ENCODE measurements at regions not wholly inside any gene's neighbourhood (a gene's known extent, or its start where the extent isn't known, plus 50 kb on each side); places are given as distances from the start of the nearest gene placed in this dataset.
"Not testable (repeated sequence)": the region's sequence is repeated elsewhere in the genome, so short reads cannot be mapped to it uniquely, and the experiment has no call there.

- Histone ChIP-seq H2AFZ (ENCODE audit: low read length) (no peak overlapping the region), H3K9me3 (ENCODE audit: low read length) (no peaks in the 10 kb centered on the region), H3K4me3 (ENCODE audit: low read length) (no peak overlapping the region), H3K27ac (ENCODE audit: low read length) (no peak overlapping the region), H3K4me1 (ENCODE audit: low read length) (no peaks in the 10 kb centered on the region), H3K79me2 (ENCODE audit: low read length) (no peaks in the 10 kb centered on the region), H3K27me3 (ENCODE audit: low read length) (no peaks in the 10 kb centered on the region), H3K36me3 (ENCODE audit: insufficient read depth, low read length) (no peaks in the 10 kb centered on the region), H3K4me2 (ENCODE audit: low read depth, low read length, poor library complexity, severe bottlenecking) (no peak overlapping the region), H4K20me1 (ENCODE audit: insufficient read depth, low read depth, low read length) (no peaks in the 10 kb centered on the region), H3K9ac (ENCODE audit: low read length) (no peak overlapping the region), H3K9me2 (replicated peaks; ENCODE audit: insufficient read depth, low read length) (no peaks in the 10 kb centered on the region)
- DNase-seq, result no peak
These were observed 101.2 kb upstream of the SEC11C start for GRCh38 chr18:59038295-59039039.

GRCh38 chr18:59039040-59039320 is 100.7 kb upstream of the SEC11C start:
- not testable (repeated sequence) for H3K9me2 ChIP-seq (replicated peaks; ENCODE audit: insufficient read depth, low read length); H3K36me3 ChIP-seq (ENCODE audit: insufficient read depth, low read length); H4K20me1 ChIP-seq (ENCODE audit: insufficient read depth, low read depth, low read length); H3K9ac ChIP-seq (ENCODE audit: low read length); H3K4me1 ChIP-seq (ENCODE audit: low read length); H3K4me3 ChIP-seq (ENCODE audit: low read length); DNase-seq; H3K27ac ChIP-seq (ENCODE audit: low read length); H2AFZ ChIP-seq (ENCODE audit: low read length); H3K4me2 ChIP-seq (ENCODE audit: low read depth, low read length, poor library complexity, severe bottlenecking); H3K9me3 ChIP-seq (ENCODE audit: low read length); H3K27me3 ChIP-seq (ENCODE audit: low read length); H3K79me2 ChIP-seq (ENCODE audit: low read length)

GRCh38 chr18:59039449-59039848 is 100.2 kb upstream of the SEC11C start:
- H3K9me2 ChIP-seq (replicated peaks; ENCODE audit: insufficient read depth, low read length), result no peaks in the 10 kb centered on the region
- H3K9ac ChIP-seq (ENCODE audit: low read length), result no peak overlapping the region
- H3K79me2 ChIP-seq (ENCODE audit: low read length), result no peaks in the 10 kb centered on the region
- no peaks in the 10 kb centered on the region for H3K9me3 ChIP-seq (ENCODE audit: low read length)
- H3K36me3 ChIP-seq (ENCODE audit: insufficient read depth, low read length), result no peaks in the 10 kb centered on the region
- no peaks in the 10 kb centered on the region for H4K20me1 ChIP-seq (ENCODE audit: insufficient read depth, low read depth, low read length)
- no peak overlapping the region for H3K4me3 ChIP-seq (ENCODE audit: low read length)
- no peak overlapping the region for H3K4me2 ChIP-seq (ENCODE audit: low read depth, low read length, poor library complexity, severe bottlenecking)
- no peak overlapping the region for H3K27ac ChIP-seq (ENCODE audit: low read length)
- H2AFZ ChIP-seq (ENCODE audit: low read length), result no peak overlapping the region
- no peaks in the 10 kb centered on the region for H3K4me1 ChIP-seq (ENCODE audit: low read length)
- DNase-seq, result no peak
- no peaks in the 10 kb centered on the region for H3K27me3 ChIP-seq (ENCODE audit: low read length)

DNA sequence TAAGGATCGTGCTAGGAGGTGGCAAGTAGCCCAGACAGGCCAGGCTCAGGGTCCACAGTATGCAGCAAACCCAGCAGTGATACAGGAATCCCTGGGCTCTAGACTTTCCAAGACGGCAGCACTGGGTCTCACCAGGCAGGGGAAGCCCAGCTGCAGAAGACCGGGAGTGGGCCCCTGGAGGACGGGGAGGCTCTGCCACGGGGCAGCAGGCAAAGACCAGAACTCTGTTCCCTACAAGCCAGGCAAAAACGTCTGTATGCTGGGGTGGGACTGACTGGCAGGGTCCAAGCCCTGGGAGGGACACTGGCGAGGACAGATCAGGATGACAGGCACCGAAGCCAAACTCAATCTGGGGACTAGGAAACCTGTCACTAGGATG is 98.9 kb upstream of the SEC11C start:
- Histone ChIP-seq H3K9me2 (replicated peaks; ENCODE audit: insufficient read depth, low read length) (no peaks in the 10 kb centered on the region), H3K9ac (ENCODE audit: low read length) (no peak overlapping the region), H3K27me3 (ENCODE audit: low read length) (no peaks in the 10 kb centered on the region), H3K4me3 (ENCODE audit: low read length) (no peak overlapping the region), H3K79me2 (ENCODE audit: low read length) (no peaks in the 10 kb centered on the region), H3K4me1 (ENCODE audit: low read length) (no peaks in the 10 kb centered on the region), H2AFZ (ENCODE audit: low read length) (no peak overlapping the region), H3K36me3 (ENCODE audit: insufficient read depth, low read length) (no peaks in the 10 kb centered on the region), H4K20me1 (ENCODE audit: insufficient read depth, low read depth, low read length) (no peaks in the 10 kb centered on the region), H3K4me2 (ENCODE audit: low read depth, low read length, poor library complexity, severe bottlenecking) (no peak overlapping the region), H3K27ac (ENCODE audit: low read length) (no peak overlapping the region), H3K9me3 (ENCODE audit: low read length) (no peaks in the 10 kb centered on the region)
- DNase-seq, result no peak

DNA sequence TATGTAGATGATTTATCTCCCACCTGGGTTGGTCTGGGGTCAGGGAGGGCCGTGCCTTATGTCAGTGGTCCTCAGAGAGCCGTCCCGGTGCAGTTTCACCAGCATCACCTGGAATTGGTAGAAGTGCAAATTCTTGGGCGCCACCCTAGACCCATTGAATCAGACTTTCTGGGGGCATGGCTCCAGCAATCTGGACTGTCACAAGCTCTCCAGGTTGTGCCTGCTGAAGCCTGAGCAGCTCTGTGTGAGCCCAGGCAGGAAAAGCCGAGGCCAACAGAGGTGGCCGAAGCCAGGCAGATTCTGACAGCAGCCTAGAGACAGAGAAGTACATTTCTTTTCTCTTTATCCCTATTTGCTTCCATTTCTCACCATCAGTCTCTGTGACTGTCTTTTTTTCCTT is 98.4 kb upstream of the SEC11C start:
- no peaks in the 10 kb centered on the region for H3K9me3 ChIP-seq (ENCODE audit: low read length)
- H3K4me3 ChIP-seq (ENCODE audit: low read length), result no peak overlapping the region
- H2AFZ ChIP-seq (ENCODE audit: low read length), result no peak overlapping the region
- no peaks in the 10 kb centered on the region for H3K79me2 ChIP-seq (ENCODE audit: low read length)
- no peaks in the 10 kb centered on the region for H3K27me3 ChIP-seq (ENCODE audit: low read length)
- no peaks in the 10 kb centered on the region for H4K20me1 ChIP-seq (ENCODE audit: insufficient read depth, low read depth, low read length)
- no peak overlapping the region for H3K27ac ChIP-seq (ENCODE audit: low read length)
- H3K4me2 ChIP-seq (ENCODE audit: low read depth, low read length, poor library complexity, severe bottlenecking), result no peak overlapping the region
- H3K36me3 ChIP-seq (ENCODE audit: insufficient read depth, low read length), result no peaks in the 10 kb centered on the region
- no peak for DNase-seq
- no peaks in the 10 kb centered on the region for H3K9me2 ChIP-seq (replicated peaks; ENCODE audit: insufficient read depth, low read length)
- H3K9ac ChIP-seq (ENCODE audit: low read length), result no peak overlapping the region
- no peaks in the 10 kb centered on the region for H3K4me1 ChIP-seq (ENCODE audit: low read length)

GRCh38 chr18:59041819-59042815 is 97.6 kb upstream of the SEC11C start:
- Histone ChIP-seq H3K9me3 (ENCODE audit: low read length) (no peaks in the 10 kb centered on the region), H2AFZ (ENCODE audit: low read length) (no peak overlapping the region)

DNA sequence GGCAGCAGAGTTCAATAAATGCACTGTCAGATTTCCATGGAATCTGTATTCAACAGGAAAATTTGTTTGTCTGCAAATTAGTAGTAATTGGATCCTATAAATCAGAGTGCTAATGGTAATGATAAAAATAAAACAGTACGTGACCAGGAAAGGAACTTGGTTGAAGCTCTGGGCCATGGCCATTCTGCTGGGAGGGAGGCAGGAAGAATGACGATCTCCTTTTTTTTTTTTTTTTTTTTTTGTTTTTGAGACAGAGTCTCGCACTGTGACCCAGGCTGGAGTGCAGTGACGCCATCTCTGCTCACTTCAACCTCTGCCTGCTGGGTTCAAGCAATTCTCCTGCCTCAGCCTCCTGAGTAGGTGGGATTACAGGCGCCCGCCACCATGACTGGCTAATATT is 94.8 kb upstream of the SEC11C start:
- H3K27ac ChIP-seq (ENCODE audit: low read length), result no peak overlapping the region
- H3K4me1 ChIP-seq (ENCODE audit: low read length), result no peaks in the 10 kb centered on the region
- DNase-seq, result no peak
- no peaks in the 10 kb centered on the region for H3K9me2 ChIP-seq (replicated peaks; ENCODE audit: insufficient read depth, low read length)
- no peaks in the 10 kb centered on the region for H3K36me3 ChIP-seq (ENCODE audit: insufficient read depth, low read length)
- H3K9me3 ChIP-seq (ENCODE audit: low read length), result no peaks in the 10 kb centered on the region
- H3K79me2 ChIP-seq (ENCODE audit: low read length), result no peaks in the 10 kb centered on the region
- no peak overlapping the region for H2AFZ ChIP-seq (ENCODE audit: low read length)
- no peak overlapping the region for H3K4me3 ChIP-seq (ENCODE audit: low read length)
- no peaks in the 10 kb centered on the region for H3K27me3 ChIP-seq (ENCODE audit: low read length)
- no peaks in the 10 kb centered on the region for H4K20me1 ChIP-seq (ENCODE audit: insufficient read depth, low read depth, low read length)
- no peak overlapping the region for H3K4me2 ChIP-seq (ENCODE audit: low read depth, low read length, poor library complexity, severe bottlenecking)
- no peak overlapping the region for H3K9ac ChIP-seq (ENCODE audit: low read length)

More at GRCh38 chr18:59041819-59042815, 97.6 kb upstream of the SEC11C start:
- Histone ChIP-seq H3K4me1 (ENCODE audit: low read length) (no peaks in the 10 kb centered on the region), H4K20me1 (ENCODE audit: insufficient read depth, low read depth, low read length) (no peaks in the 10 kb centered on the region), H3K36me3 (ENCODE audit: insufficient read depth, low read length) (no peaks in the 10 kb centered on the region), H3K27me3 (ENCODE audit: low read length) (no peaks in the 10 kb centered on the region), H3K9me2 (replicated peaks; ENCODE audit: insufficient read depth, low read length) (no peaks in the 10 kb centered on the region), H3K9ac (ENCODE audit: low read length) (no peak overlapping the region), H3K27ac (ENCODE audit: low read length) (no peak overlapping the region), H3K4me3 (ENCODE audit: low read length) (no peak overlapping the region), H3K79me2 (ENCODE audit: low read length) (no peaks in the 10 kb centered on the region), H3K4me2 (ENCODE audit: low read depth, low read length, poor library complexity, severe bottlenecking) (no peak overlapping the region)
- no peak for DNase-seq

DNA sequence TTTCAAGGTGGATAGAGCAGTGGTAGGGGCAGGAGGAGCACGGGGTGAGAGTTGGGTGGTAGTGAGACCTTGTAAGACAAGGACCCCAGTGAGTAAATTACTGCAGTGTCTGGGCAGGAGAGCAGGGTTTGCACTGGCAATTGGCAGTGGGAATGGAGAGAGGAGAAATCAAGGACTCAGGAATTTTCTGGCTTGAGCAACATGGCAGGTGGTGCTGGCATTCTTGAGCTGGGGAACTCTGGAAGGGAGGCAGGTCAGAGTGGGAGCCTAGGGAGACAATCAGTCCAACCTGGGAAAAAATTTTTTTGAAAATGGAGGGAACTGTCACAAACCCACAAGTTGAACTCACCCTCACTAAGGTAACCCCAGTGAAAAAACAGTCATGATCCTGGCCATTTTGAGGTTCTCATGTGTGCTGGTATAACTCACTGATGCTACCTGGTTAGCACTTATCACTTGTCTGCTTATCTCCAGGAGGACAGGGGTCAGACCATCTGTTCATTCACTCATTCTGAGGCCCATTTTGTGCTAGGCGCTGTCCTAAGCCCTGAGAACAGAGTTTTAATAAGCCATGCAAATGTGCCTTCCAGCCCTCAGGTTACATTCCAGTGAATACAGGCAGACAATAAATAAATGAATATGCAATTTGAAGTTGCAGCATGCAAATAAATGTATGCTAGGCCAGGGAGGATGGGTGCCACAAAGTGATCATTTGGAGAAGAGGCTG is 92.2 kb upstream of the SEC11C start:
- Histone ChIP-seq H3K27ac (ENCODE audit: low read length) (no peak overlapping the region), H3K4me1 (ENCODE audit: low read length) (no peaks in the 10 kb centered on the region), H3K79me2 (ENCODE audit: low read length) (no peaks in the 10 kb centered on the region), H3K9me2 (replicated peaks; ENCODE audit: insufficient read depth, low read length) (no peaks in the 10 kb centered on the region), H3K9me3 (ENCODE audit: low read length) (no peaks in the 10 kb centered on the region), H3K36me3 (ENCODE audit: insufficient read depth, low read length) (no peaks in the 10 kb centered on the region), H2AFZ (ENCODE audit: low read length) (no peak overlapping the region), H3K9ac (ENCODE audit: low read length) (no peak overlapping the region), H3K4me2 (ENCODE audit: low read depth, low read length, poor library complexity, severe bottlenecking) (no peak overlapping the region), H3K4me3 (ENCODE audit: low read length) (no peak overlapping the region), H4K20me1 (ENCODE audit: insufficient read depth, low read depth, low read length) (no peaks in the 10 kb centered on the region), H3K27me3 (ENCODE audit: low read length) (no peaks in the 10 kb centered on the region)
- no peak for DNase-seq
